ENCODE measurements at regions not wholly inside any gene's neighbourhood (a gene's known extent, or its start where the extent isn't known, plus 50 kb on each side); places are given as distances from the start of the nearest gene placed in this dataset.

GRCh38 chr3:99472385-99472784 is 166.0 kb upstream of the COL8A1 start:
- ChIA-PET CTCF (interaction anchor here (0.6 kb wide), 1 partner anchor 255 kb away, joined by 3 read pairs; no protein-coding TSS in a partner anchor), POLR2A (no interaction called here)
- H3K9me3 ChIP-seq (ENCODE audit: control insufficient read depth, insufficient read depth, low read length) = no peaks in the 10 kb centered on the region
- no peaks in the 10 kb centered on the region for H3K27me3 ChIP-seq (ENCODE audit: control insufficient read depth, insufficient read depth, low read length)
- no peak overlapping the region for H3K4me3 ChIP-seq (ENCODE audit: low read depth, low read length)
- TF ChIP-seq CTCF (IDR thresholded peaks at IDR 0.05; ENCODE audit: low read depth, low read length) = no peak
- no peak for DNase-seq (ENCODE audit: low read depth, low spot score)
- H3K27ac ChIP-seq (ENCODE audit: low read depth, low read length) = no peak overlapping the region

GRCh38 chr3:99471353-99472323 is 166.8 kb upstream of the COL8A1 start:
- DNase-seq (ENCODE audit: low read depth, low spot score) = no peak
- no peak overlapping the region for H3K27ac ChIP-seq (ENCODE audit: low read depth, low read length)
- H3K9me3 ChIP-seq (ENCODE audit: control insufficient read depth, insufficient read depth, low read length) = no peaks in the 10 kb centered on the region
- TF ChIP-seq CTCF (IDR thresholded peaks at IDR 0.05; ENCODE audit: low read depth, low read length) = no peak
- ChIA-PET POLR2A (no interaction called here), CTCF (interaction anchor here (0.6 to 1.2 kb wide), 2 partner anchors 40 to 254 kb away, joined by 3 read pairs; no protein-coding TSS in a partner anchor)
- no peak overlapping the region for H3K4me3 ChIP-seq (ENCODE audit: low read depth, low read length)
- H3K27me3 ChIP-seq (ENCODE audit: control insufficient read depth, insufficient read depth, low read length) = no peaks in the 10 kb centered on the region

GRCh38 chr3:99470841-99471240 is 167.6 kb upstream of the COL8A1 start:
- TF ChIP-seq CTCF (IDR thresholded peaks at IDR 0.05; ENCODE audit: low read depth, low read length) = no peak
- ChIA-PET POLR2A (no interaction called here), CTCF (interaction anchor here (1.2 to 1.5 kb wide), 2 partner anchors 11 to 41 kb away, joined by 3 read pairs; no protein-coding TSS in a partner anchor)
- Histone ChIP-seq H3K9me3 (ENCODE audit: control insufficient read depth, insufficient read depth, low read length) (no peaks in the 10 kb centered on the region), H3K4me3 (ENCODE audit: low read depth, low read length) (no peak overlapping the region), H3K27ac (ENCODE audit: low read depth, low read length) (no peak overlapping the region), H3K27me3 (ENCODE audit: control insufficient read depth, insufficient read depth, low read length) (no peaks in the 10 kb centered on the region)
- no peak for DNase-seq (ENCODE audit: low read depth, low spot score)

- H3K9me3 ChIP-seq (ENCODE audit: control insufficient read depth, insufficient read depth, low read length) = no peaks in the 10 kb centered on the region
- POLR2A ChIA-PET = no interaction called here
- H3K27ac ChIP-seq (ENCODE audit: low read depth, low read length) = no peak overlapping the region
- no peaks in the 10 kb centered on the region for H3K27me3 ChIP-seq (ENCODE audit: control insufficient read depth, insufficient read depth, low read length)
- CTCF ChIA-PET = no interaction called here
- TF ChIP-seq CTCF (IDR thresholded peaks at IDR 0.05; ENCODE audit: low read depth, low read length) = no peak
- DNase-seq (ENCODE audit: low read depth, low spot score) = no peak
- no peak overlapping the region for H3K4me3 ChIP-seq (ENCODE audit: low read depth, low read length)
Observed at GRCh38 chr3:99468918-99469317, 169.5 kb upstream of the COL8A1 start.

GRCh38 chr3:99467420-99467819 is 171.0 kb upstream of the COL8A1 start:
- H3K4me3 ChIP-seq (ENCODE audit: low read depth, low read length) = no peak overlapping the region
- H3K27me3 ChIP-seq (ENCODE audit: control insufficient read depth, insufficient read depth, low read length) = no peaks in the 10 kb centered on the region
- H3K9me3 ChIP-seq (ENCODE audit: control insufficient read depth, insufficient read depth, low read length) = no peaks in the 10 kb centered on the region
- no peak for DNase-seq (ENCODE audit: low read depth, low spot score)
- no peak overlapping the region for H3K27ac ChIP-seq (ENCODE audit: low read depth, low read length)
- ChIA-PET CTCF (no interaction called here), POLR2A (no interaction called here)
- TF ChIP-seq CTCF (IDR thresholded peaks at IDR 0.05; ENCODE audit: low read depth, low read length) = no peak

All from AG04450 (cell line).